ENCODE measurements at regions not wholly inside any gene's neighbourhood (a gene's known extent, or its start where the extent isn't known, plus 50 kb on each side); places are given as distances from the start of the nearest gene placed in this dataset.

DNA sequence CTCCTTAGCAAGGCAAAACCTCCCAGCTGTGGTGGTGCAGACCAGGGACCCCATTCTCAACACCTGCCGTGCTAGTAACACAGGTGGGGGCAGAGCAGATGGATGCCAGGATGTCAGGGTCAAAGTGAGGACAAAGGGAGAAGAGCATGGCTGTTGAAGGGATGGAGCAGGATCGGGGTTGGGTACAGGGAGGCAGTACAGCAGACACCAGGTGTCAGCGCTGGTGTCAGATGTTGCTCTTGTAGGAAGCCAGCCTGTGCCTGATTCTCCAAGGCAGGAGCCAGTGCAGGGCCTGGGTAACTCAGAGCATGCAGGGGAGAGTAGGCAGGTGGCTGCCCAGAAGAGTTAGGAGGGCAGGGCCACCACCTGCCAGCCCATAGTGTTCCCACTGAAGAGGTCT is 222.1 kb upstream of the SPRED2 start:
- Histone ChIP-seq H3K4me2 (ENCODE audit: insufficient read depth, low read length) (no peak overlapping the region), H3K79me2 (ENCODE audit: insufficient read depth, low read length) (no peaks in the 10 kb centered on the region), H4K20me1 (ENCODE audit: insufficient read depth, low read length) (no peaks in the 10 kb centered on the region), H3K4me1 (ENCODE audit: insufficient read depth, low read length) (peaks cover 4% of the 10 kb centered on the region), H3K27me3 (ENCODE audit: insufficient read depth, low read length) (peaks cover 19% of the 10 kb centered on the region), H2AFZ (ENCODE audit: low read length) (no peak overlapping the region), H3K27ac (ENCODE audit: low read depth, low read length) (no peak overlapping the region), H3K9me3 (ENCODE audit: low read depth, low read length) (no peaks in the 10 kb centered on the region), H3K4me3 (ENCODE audit: insufficient read depth, low read length) (no peak overlapping the region), H3K36me3 (ENCODE audit: insufficient read depth, low read length) (no peaks in the 10 kb centered on the region)
- no peak for TF ChIP-seq CTCF (IDR thresholded peaks at IDR 0.05; ENCODE audit: extremely low read depth, low read depth, low read length)
- no peak for DNase-seq (ENCODE audit: insufficient read length, low spot score, missing footprints)

DNA sequence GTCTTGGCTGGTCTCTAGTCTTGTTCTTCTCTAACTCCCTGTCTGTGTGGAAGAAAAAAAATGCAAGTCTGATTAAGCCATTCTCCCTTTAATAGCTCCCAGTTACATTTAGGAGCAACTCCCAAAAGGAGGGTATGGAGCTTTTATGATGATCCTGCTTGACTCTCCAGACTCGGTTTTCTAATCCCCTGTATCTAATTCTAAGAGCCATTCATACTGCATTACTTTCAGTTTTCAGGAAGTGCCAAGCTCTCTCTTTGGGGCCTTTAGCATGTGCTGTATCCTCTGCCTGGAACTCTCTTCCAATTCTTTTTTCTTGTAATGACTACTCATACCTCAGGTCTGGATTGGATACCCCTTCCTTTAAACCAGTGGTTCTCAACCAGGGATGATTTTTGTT is 219.7 kb upstream of the SPRED2 start:
- no peak overlapping the region for H3K27ac ChIP-seq (ENCODE audit: low read depth, low read length)

GRCh38 chr2:65649811-65650589 is 217.6 kb upstream of the SPRED2 start:
- H3K36me3 ChIP-seq (ENCODE audit: insufficient read depth, low read length): no peaks in the 10 kb centered on the region
- H3K4me3 ChIP-seq (ENCODE audit: insufficient read depth, low read length): no peak overlapping the region
- no peaks in the 10 kb centered on the region for H3K9me3 ChIP-seq (ENCODE audit: low read depth, low read length)
- H3K27ac ChIP-seq (ENCODE audit: low read depth, low read length): no peak overlapping the region
- peaks cover 6% of the 10 kb centered on the region for H3K27me3 ChIP-seq (ENCODE audit: insufficient read depth, low read length)
- no peaks in the 10 kb centered on the region for H4K20me1 ChIP-seq (ENCODE audit: insufficient read depth, low read length)
- DNase-seq (ENCODE audit: insufficient read length, low spot score, missing footprints): no peak
- no peaks in the 10 kb centered on the region for H3K79me2 ChIP-seq (ENCODE audit: insufficient read depth, low read length)
- no peak overlapping the region for H2AFZ ChIP-seq (ENCODE audit: low read length)
- TF ChIP-seq CTCF (IDR thresholded peaks at IDR 0.05; ENCODE audit: extremely low read depth, low read depth, low read length): no peak
- H3K4me2 ChIP-seq (ENCODE audit: insufficient read depth, low read length): no peak overlapping the region
- no peaks in the 10 kb centered on the region for H3K4me1 ChIP-seq (ENCODE audit: insufficient read depth, low read length)

More for the DNA sequence above, 219.7 kb upstream of the SPRED2 start:
- no peaks in the 10 kb centered on the region for H3K4me1 ChIP-seq (ENCODE audit: insufficient read depth, low read length)
- H3K36me3 ChIP-seq (ENCODE audit: insufficient read depth, low read length): no peaks in the 10 kb centered on the region
- H4K20me1 ChIP-seq (ENCODE audit: insufficient read depth, low read length): no peaks in the 10 kb centered on the region
- H3K4me2 ChIP-seq (ENCODE audit: insufficient read depth, low read length): no peak overlapping the region
- H3K4me3 ChIP-seq (ENCODE audit: insufficient read depth, low read length): no peak overlapping the region
- no peaks in the 10 kb centered on the region for H3K9me3 ChIP-seq (ENCODE audit: low read depth, low read length)
- DNase-seq (ENCODE audit: insufficient read length, low spot score, missing footprints): no peak
- no peaks in the 10 kb centered on the region for H3K79me2 ChIP-seq (ENCODE audit: insufficient read depth, low read length)
- H2AFZ ChIP-seq (ENCODE audit: low read length): no peak overlapping the region
- TF ChIP-seq CTCF (IDR thresholded peaks at IDR 0.05; ENCODE audit: extremely low read depth, low read depth, low read length): no peak
- peaks cover 15% of the 10 kb centered on the region for H3K27me3 ChIP-seq (ENCODE audit: insufficient read depth, low read length)

- Histone ChIP-seq H3K36me3 (ENCODE audit: insufficient read depth, low read length) (no peaks in the 10 kb centered on the region), H3K27ac (ENCODE audit: low read depth, low read length) (no peak overlapping the region), H3K4me3 (ENCODE audit: insufficient read depth, low read length) (no peak overlapping the region), H3K27me3 (ENCODE audit: insufficient read depth, low read length) (no peaks in the 10 kb centered on the region), H2AFZ (ENCODE audit: low read length) (no peak overlapping the region), H3K79me2 (ENCODE audit: insufficient read depth, low read length) (no peaks in the 10 kb centered on the region), H3K9me3 (ENCODE audit: low read depth, low read length) (no peaks in the 10 kb centered on the region), H3K4me2 (ENCODE audit: insufficient read depth, low read length) (no peak overlapping the region), H4K20me1 (ENCODE audit: insufficient read depth, low read length) (no peaks in the 10 kb centered on the region), H3K4me1 (ENCODE audit: insufficient read depth, low read length) (no peaks in the 10 kb centered on the region)
- no peak for TF ChIP-seq CTCF (IDR thresholded peaks at IDR 0.05; ENCODE audit: extremely low read depth, low read depth, low read length)
- DNase-seq (ENCODE audit: insufficient read length, low spot score, missing footprints): no peak
Measured at GRCh38 chr2:65647249-65647842, 214.9 kb upstream of the SPRED2 start.
